ENCODE measurements at regions not wholly inside any gene's neighbourhood (a gene's known extent, or its start where the extent isn't known, plus 50 kb on each side); places are given as distances from the start of the nearest gene placed in this dataset.

DNA sequence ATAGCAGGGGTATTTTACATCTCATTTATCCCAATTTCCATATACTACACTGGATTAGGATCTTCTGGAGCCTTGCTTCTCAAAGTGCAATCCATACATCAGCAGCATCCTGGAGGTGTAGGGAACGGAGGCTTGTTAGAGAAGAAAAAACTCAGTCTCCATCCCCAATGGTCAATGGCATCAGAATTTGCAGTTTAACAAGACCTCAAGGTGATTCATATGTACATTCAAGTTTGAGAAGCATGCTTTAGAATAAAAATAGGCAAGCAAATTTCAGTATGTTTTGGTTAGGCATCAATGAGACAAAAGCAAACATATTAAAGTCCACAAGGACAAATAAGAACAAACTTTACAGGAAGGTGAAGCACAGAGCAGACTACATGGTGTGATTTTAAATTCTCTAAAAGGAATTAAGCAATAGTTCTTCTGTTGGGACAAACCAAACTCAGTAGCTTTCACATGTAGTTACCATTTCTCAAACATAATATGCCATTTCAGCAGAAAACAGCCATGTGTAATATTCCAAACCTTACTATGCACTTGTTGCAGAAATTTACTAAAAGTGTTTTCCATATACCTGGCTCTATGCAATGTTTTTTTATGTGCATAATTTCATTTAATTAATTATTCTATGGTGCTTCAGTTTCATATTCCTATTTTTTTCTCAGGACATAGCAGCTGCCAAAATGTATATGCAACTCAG, 360.3 kb upstream of the NECTIN3 start:
- Histone ChIP-seq H3K4me1 (ENCODE audit: insufficient read depth, low read length) (peaks cover 2% of the 10 kb centered on the region), H2AFZ (ENCODE audit: low read depth, low read length) (no peak overlapping the region), H3K27me3 (ENCODE audit: insufficient read depth, low read length) (no peaks in the 10 kb centered on the region), H3K9me3 (ENCODE audit: low read length) (no peaks in the 10 kb centered on the region), H3K4me3 (ENCODE audit: low read length) (no peak overlapping the region), H3K36me3 (ENCODE audit: insufficient read depth, low read length) (no peaks in the 10 kb centered on the region)

- H3K4me3 ChIP-seq (ENCODE audit: low read length) = no peak overlapping the region
- peaks cover 2% of the 10 kb centered on the region for H3K4me1 ChIP-seq (ENCODE audit: insufficient read depth, low read length)
- no peaks in the 10 kb centered on the region for H3K36me3 ChIP-seq (ENCODE audit: insufficient read depth, low read length)
- H2AFZ ChIP-seq (ENCODE audit: low read depth, low read length) = no peak overlapping the region
- no peaks in the 10 kb centered on the region for H3K9me3 ChIP-seq (ENCODE audit: low read length)
- H3K27me3 ChIP-seq (ENCODE audit: insufficient read depth, low read length) = no peaks in the 10 kb centered on the region
Observed at GRCh38 chr3:110711851-110712516, 359.6 kb upstream of the NECTIN3 start.

GRCh38 chr3:110727056-110727455, 344.6 kb upstream of the NECTIN3 start:
- Histone ChIP-seq H3K27me3 (ENCODE audit: insufficient read depth, low read length) (no peaks in the 10 kb centered on the region), H3K4me1 (ENCODE audit: insufficient read depth, low read length) (no peaks in the 10 kb centered on the region), H2AFZ (ENCODE audit: low read depth, low read length) (no peak overlapping the region), H3K4me3 (ENCODE audit: low read length) (no peak overlapping the region), H3K36me3 (ENCODE audit: insufficient read depth, low read length) (no peaks in the 10 kb centered on the region), H3K9me3 (ENCODE audit: low read length) (no peaks in the 10 kb centered on the region)

DNA sequence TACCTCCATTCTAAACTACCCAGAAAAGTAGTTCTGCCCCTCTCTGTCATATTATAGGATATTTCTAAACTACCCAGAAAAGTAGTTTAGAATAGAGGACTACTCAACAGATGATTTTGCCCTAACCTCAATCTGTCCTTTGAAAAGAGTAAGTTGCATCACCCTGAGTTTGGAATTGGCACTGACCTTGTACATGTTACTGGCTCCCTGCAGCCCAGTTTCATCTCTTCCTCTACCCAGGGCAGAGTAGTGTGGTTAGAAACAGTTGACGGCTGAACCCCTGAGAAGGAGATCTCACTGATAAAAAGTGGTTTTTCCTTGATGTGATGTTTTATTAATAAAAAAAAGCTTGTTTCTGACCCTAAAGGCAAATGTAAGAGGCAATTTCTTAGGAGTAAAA, 340.5 kb upstream of the NECTIN3 start:
- no peaks in the 10 kb centered on the region for H3K36me3 ChIP-seq (ENCODE audit: insufficient read depth, low read length)
- no peaks in the 10 kb centered on the region for H3K4me1 ChIP-seq (ENCODE audit: insufficient read depth, low read length)
- H3K9me3 ChIP-seq (ENCODE audit: low read length) = no peaks in the 10 kb centered on the region
- H3K27me3 ChIP-seq (ENCODE audit: insufficient read depth, low read length) = no peaks in the 10 kb centered on the region
- H3K4me3 ChIP-seq (ENCODE audit: low read length) = no peak overlapping the region
- H2AFZ ChIP-seq (ENCODE audit: low read depth, low read length) = no peak overlapping the region

- Histone ChIP-seq H3K9me3 (ENCODE audit: low read length) (no peaks in the 10 kb centered on the region), H2AFZ (ENCODE audit: low read depth, low read length) (no peak overlapping the region), H3K4me1 (ENCODE audit: insufficient read depth, low read length) (no peaks in the 10 kb centered on the region), H3K27me3 (ENCODE audit: insufficient read depth, low read length) (no peaks in the 10 kb centered on the region), H3K36me3 (ENCODE audit: insufficient read depth, low read length) (no peaks in the 10 kb centered on the region), H3K4me3 (ENCODE audit: low read length) (no peak overlapping the region)
Observed at GRCh38 chr3:110732420-110732819, 339.2 kb upstream of the NECTIN3 start.

- H3K9me3 ChIP-seq (ENCODE audit: low read length) = no peaks in the 10 kb centered on the region
- no peaks in the 10 kb centered on the region for H3K36me3 ChIP-seq (ENCODE audit: insufficient read depth, low read length)
- no peaks in the 10 kb centered on the region for H3K4me1 ChIP-seq (ENCODE audit: insufficient read depth, low read length)
- no peak overlapping the region for H2AFZ ChIP-seq (ENCODE audit: low read depth, low read length)
- no peak overlapping the region for H3K4me3 ChIP-seq (ENCODE audit: low read length)
- no peaks in the 10 kb centered on the region for H3K27me3 ChIP-seq (ENCODE audit: insufficient read depth, low read length)
Observed at GRCh38 chr3:110733045-110733444, 338.6 kb upstream of the NECTIN3 start.

DNA sequence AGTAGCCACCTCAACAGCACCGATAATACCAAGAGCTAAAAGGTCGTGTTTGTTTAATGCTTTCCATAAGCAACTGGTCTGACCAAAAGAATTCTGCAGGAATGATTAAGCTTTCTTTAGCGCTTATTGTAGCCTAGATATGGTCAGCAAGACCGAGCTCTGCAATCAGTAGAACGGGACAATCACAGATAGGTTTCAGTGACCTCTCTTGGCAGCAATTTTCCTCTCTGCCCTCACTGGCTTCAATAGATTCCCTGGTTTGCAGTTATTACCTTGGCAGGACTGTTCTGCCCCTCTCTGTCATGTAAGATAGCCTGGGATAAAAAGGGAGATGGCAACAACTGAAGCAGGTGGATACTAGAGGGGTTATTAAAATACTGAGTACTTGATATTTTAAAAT, 337.1 kb upstream of the NECTIN3 start:
- Histone ChIP-seq H3K4me3 (ENCODE audit: low read length) (no peak overlapping the region), H3K36me3 (ENCODE audit: insufficient read depth, low read length) (no peaks in the 10 kb centered on the region), H2AFZ (ENCODE audit: low read depth, low read length) (no peak overlapping the region), H3K4me1 (ENCODE audit: insufficient read depth, low read length) (no peaks in the 10 kb centered on the region), H3K9me3 (ENCODE audit: low read length) (no peaks in the 10 kb centered on the region), H3K27me3 (ENCODE audit: insufficient read depth, low read length) (no peaks in the 10 kb centered on the region)

- no peaks in the 10 kb centered on the region for H3K9me3 ChIP-seq (ENCODE audit: low read length)
- H3K4me3 ChIP-seq (ENCODE audit: low read length) = no peak overlapping the region
- no peaks in the 10 kb centered on the region for H3K36me3 ChIP-seq (ENCODE audit: insufficient read depth, low read length)
- no peaks in the 10 kb centered on the region for H3K27me3 ChIP-seq (ENCODE audit: insufficient read depth, low read length)
- no peak overlapping the region for H2AFZ ChIP-seq (ENCODE audit: low read depth, low read length)
- no peaks in the 10 kb centered on the region for H3K4me1 ChIP-seq (ENCODE audit: insufficient read depth, low read length)
Observed at GRCh38 chr3:110736332-110736731, 335.3 kb upstream of the NECTIN3 start.

- Histone ChIP-seq H3K4me3 (ENCODE audit: low read length) (no peak overlapping the region), H2AFZ (ENCODE audit: low read depth, low read length) (no peak overlapping the region), H3K9me3 (ENCODE audit: low read length) (no peaks in the 10 kb centered on the region), H3K4me1 (ENCODE audit: insufficient read depth, low read length) (no peaks in the 10 kb centered on the region), H3K36me3 (ENCODE audit: insufficient read depth, low read length) (no peaks in the 10 kb centered on the region), H3K27me3 (ENCODE audit: insufficient read depth, low read length) (no peaks in the 10 kb centered on the region)
Observed at GRCh38 chr3:110738531-110738930, 333.1 kb upstream of the NECTIN3 start.

GRCh38 chr3:110741891-110742290, 329.7 kb upstream of the NECTIN3 start:
- no peak overlapping the region for H2AFZ ChIP-seq (ENCODE audit: low read depth, low read length)
- H3K36me3 ChIP-seq (ENCODE audit: insufficient read depth, low read length) = no peaks in the 10 kb centered on the region
- H3K9me3 ChIP-seq (ENCODE audit: low read length) = peaks cover 4% of the 10 kb centered on the region
- H3K4me1 ChIP-seq (ENCODE audit: insufficient read depth, low read length) = no peaks in the 10 kb centered on the region
- no peak overlapping the region for H3K4me3 ChIP-seq (ENCODE audit: low read length)
- H3K27me3 ChIP-seq (ENCODE audit: insufficient read depth, low read length) = no peaks in the 10 kb centered on the region

GRCh38 chr3:110743202-110743601, 328.4 kb upstream of the NECTIN3 start:
- H3K4me1 ChIP-seq (ENCODE audit: insufficient read depth, low read length) = no peaks in the 10 kb centered on the region
- no peaks in the 10 kb centered on the region for H3K27me3 ChIP-seq (ENCODE audit: insufficient read depth, low read length)
- H3K36me3 ChIP-seq (ENCODE audit: insufficient read depth, low read length) = no peaks in the 10 kb centered on the region
- H3K9me3 ChIP-seq (ENCODE audit: low read length) = peaks cover 4% of the 10 kb centered on the region
- H2AFZ ChIP-seq (ENCODE audit: low read depth, low read length) = no peak overlapping the region
- H3K4me3 ChIP-seq (ENCODE audit: low read length) = no peak overlapping the region

DNA sequence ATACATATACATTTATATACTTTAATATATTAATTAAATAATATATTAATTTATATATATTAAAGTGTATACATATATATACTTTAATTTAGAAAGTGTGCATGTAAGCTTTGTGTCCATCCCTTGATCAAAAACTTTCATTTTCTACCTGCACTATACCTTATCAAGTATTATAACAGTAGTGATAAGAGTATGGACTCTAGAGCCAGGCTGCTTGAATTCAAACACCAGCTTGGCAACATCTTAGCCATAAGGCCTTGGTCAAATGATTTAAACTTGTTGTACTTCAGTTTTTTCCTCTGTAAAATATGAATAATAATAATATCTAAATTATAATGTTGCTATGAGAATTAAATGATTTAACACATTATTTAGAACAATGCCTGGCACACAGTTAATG, 327.6 kb upstream of the NECTIN3 start:
- no peaks in the 10 kb centered on the region for H3K36me3 ChIP-seq (ENCODE audit: insufficient read depth, low read length)
- H2AFZ ChIP-seq (ENCODE audit: low read depth, low read length) = no peak overlapping the region
- no peak overlapping the region for H3K4me3 ChIP-seq (ENCODE audit: low read length)
- H3K9me3 ChIP-seq (ENCODE audit: low read length) = peaks cover 4% of the 10 kb centered on the region
- H3K27me3 ChIP-seq (ENCODE audit: insufficient read depth, low read length) = no peaks in the 10 kb centered on the region
- no peaks in the 10 kb centered on the region for H3K4me1 ChIP-seq (ENCODE audit: insufficient read depth, low read length)

GRCh38 chr3:110744723-110745122, 326.9 kb upstream of the NECTIN3 start:
- Histone ChIP-seq H3K9me3 (ENCODE audit: low read length) (peaks cover 4% of the 10 kb centered on the region), H3K27me3 (ENCODE audit: insufficient read depth, low read length) (no peaks in the 10 kb centered on the region), H3K4me3 (ENCODE audit: low read length) (no peak overlapping the region), H3K36me3 (ENCODE audit: insufficient read depth, low read length) (no peaks in the 10 kb centered on the region), H2AFZ (ENCODE audit: low read depth, low read length) (no peak overlapping the region), H3K4me1 (ENCODE audit: insufficient read depth, low read length) (no peaks in the 10 kb centered on the region)

GRCh38 chr3:110749006-110749405, 322.6 kb upstream of the NECTIN3 start:
- no peak overlapping the region for H3K4me3 ChIP-seq (ENCODE audit: low read length)
- no peaks in the 10 kb centered on the region for H3K36me3 ChIP-seq (ENCODE audit: insufficient read depth, low read length)
- peaks cover 4% of the 10 kb centered on the region for H3K9me3 ChIP-seq (ENCODE audit: low read length)
- no peak overlapping the region for H2AFZ ChIP-seq (ENCODE audit: low read depth, low read length)
- H3K4me1 ChIP-seq (ENCODE audit: insufficient read depth, low read length) = peaks cover 8% of the 10 kb centered on the region
- no peaks in the 10 kb centered on the region for H3K27me3 ChIP-seq (ENCODE audit: insufficient read depth, low read length)
